ENCODE measurements at regions not wholly inside any gene's neighbourhood (a gene's known extent, or its start where the extent isn't known, plus 50 kb on each side); places are given as distances from the start of the nearest gene placed in this dataset.

DNA sequence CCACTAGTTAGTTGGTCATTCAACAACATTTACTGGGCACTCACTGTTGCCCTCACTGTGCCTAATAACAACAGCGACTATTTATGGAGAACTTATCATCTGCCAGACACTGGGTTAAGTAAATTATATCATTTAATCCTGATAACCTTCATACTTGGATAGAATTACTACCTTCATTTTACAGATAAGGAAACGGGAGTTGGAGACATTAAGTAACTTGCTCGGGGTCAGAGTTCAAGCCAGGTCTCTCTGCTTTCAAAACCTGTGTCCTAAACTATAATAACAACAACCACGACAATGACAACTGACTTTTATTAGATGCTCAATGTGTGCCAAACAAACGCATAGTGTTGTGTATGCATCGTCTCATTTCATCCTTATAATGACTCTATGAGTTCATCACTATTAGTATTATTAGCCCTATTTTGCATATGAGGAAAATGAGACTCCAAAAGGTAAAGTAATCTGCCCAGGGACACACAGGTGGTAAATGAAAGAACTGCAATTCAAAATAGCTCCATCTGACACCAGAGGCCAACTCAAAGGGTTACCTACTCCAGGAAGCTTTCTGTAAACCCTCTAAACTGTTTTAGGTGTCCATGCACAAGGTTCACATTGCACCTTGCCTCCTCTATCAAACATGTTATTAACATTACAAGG, 98.4 kb upstream of the ACSL4 start:
- FAIRE-seq (no peak), DNase-seq (ENCODE audit: low read depth, low spot score) (no peak)
- dilution Hi-C loops (cut with MboI; ENCODE audit: extremely low pct_ligation_motif_present, low sequenced_read_pairs): no loop called here
- H2AFZ ChIP-seq (ENCODE audit: control insufficient read depth, low read length): no peak overlapping the region
- H3K79me2 ChIP-seq (ENCODE audit: control insufficient read depth, insufficient read depth, low read length): no peaks in the 10 kb centered on the region
- no peak overlapping the region for H3K4me3 ChIP-seq (ENCODE audit: control insufficient read depth in 2 of 3, extremely low read depth in 1 of 3, insufficient read depth in 2 of 3, low read depth in 1 of 3, low read length in 3 of 3)
- no peaks in the 10 kb centered on the region for H4K20me1 ChIP-seq (ENCODE audit: control insufficient read depth, extremely low read depth, insufficient read depth, low read length)
- TF ChIP-seq EZH2 (IDR thresholded peaks at IDR 0.05; ENCODE audit: low read length): no peak
- TF ChIP-seq, protein P1, sequence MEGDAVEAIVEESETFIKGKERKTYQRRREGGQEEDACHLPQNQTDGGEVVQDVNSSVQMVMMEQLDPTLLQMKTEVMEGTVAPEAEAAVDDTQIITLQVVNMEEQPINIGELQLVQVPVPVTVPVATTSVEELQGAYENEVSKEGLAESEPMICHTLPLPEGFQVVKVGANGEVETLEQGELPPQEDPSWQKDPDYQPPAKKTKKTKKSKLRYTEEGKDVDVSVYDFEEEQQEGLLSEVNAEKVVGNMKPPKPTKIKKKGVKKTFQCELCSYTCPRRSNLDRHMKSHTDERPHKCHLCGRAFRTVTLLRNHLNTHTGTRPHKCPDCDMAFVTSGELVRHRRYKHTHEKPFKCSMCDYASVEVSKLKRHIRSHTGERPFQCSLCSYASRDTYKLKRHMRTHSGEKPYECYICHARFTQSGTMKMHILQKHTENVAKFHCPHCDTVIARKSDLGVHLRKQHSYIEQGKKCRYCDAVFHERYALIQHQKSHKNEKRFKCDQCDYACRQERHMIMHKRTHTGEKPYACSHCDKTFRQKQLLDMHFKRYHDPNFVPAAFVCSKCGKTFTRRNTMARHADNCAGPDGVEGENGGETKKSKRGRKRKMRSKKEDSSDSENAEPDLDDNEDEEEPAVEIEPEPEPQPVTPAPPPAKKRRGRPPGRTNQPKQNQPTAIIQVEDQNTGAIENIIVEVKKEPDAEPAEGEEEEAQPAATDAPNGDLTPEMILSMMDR (optimal IDR thresholded peaks at IDR 0.05 in 1 of 3, IDR thresholded peaks at IDR 0.05 in 1 of 3, conservative IDR thresholded peaks at IDR 0.05 in 1 of 3; ENCODE audit: extremely low read depth in 1 of 3, insufficient read depth in 2 of 3, low read length in 3 of 3): no peak
- no peaks in the 10 kb centered on the region for H3K27me3 ChIP-seq (ENCODE audit: control insufficient read depth, extremely low read depth, insufficient read depth, low read length)
- H3K9ac ChIP-seq (ENCODE audit: control insufficient read depth, extremely low read depth, insufficient read depth, low read length): no peak overlapping the region
- peaks cover 11% of the 10 kb centered on the region for H3K4me1 ChIP-seq (ENCODE audit: control insufficient read depth, extremely low read depth, insufficient read depth, low read length)
- no peak overlapping the region for H3K27ac ChIP-seq (ENCODE audit: control insufficient read depth, insufficient read depth, low read length)
- no peaks in the 10 kb centered on the region for H3K9me1 ChIP-seq (ENCODE audit: control insufficient read depth, extremely low read depth, insufficient read depth, low read length)
- H3K36me3 ChIP-seq (ENCODE audit: control insufficient read depth in 2 of 2, extremely low read depth in 1 of 2, insufficient read depth in 2 of 2, low read length in 2 of 2): no peaks in the 10 kb centered on the region
- no peaks in the 10 kb centered on the region for H3K9me3 ChIP-seq (ENCODE audit: control insufficient read depth, low read depth, low read length)
- H3K4me2 ChIP-seq (ENCODE audit: control insufficient read depth, extremely low read depth, insufficient read depth, low read depth, low read length): no peak overlapping the region

GRCh38 chrX:109839694-109840567, 106.9 kb upstream of the ACSL4 start:
- TF ChIP-seq, protein P1 (optimal IDR thresholded peaks at IDR 0.05 in 1 of 3, IDR thresholded peaks at IDR 0.05 in 1 of 3, conservative IDR thresholded peaks at IDR 0.05 in 1 of 3; ENCODE audit: extremely low read depth in 1 of 3, insufficient read depth in 2 of 3, low read length in 3 of 3): peak; percentile 18 to 32 (median 31)
- TF ChIP-seq EZH2 (IDR thresholded peaks at IDR 0.05; ENCODE audit: low read length): no peak
- Histone ChIP-seq H3K27ac (ENCODE audit: control insufficient read depth, insufficient read depth, low read length) (peak overlapping the region; percentile 76), H3K4me2 (ENCODE audit: control insufficient read depth, extremely low read depth, insufficient read depth, low read depth, low read length) (peak overlapping the region; percentile 50), H3K9me3 (ENCODE audit: control insufficient read depth, low read depth, low read length) (no peaks in the 10 kb centered on the region), H3K27me3 (ENCODE audit: control insufficient read depth, extremely low read depth, insufficient read depth, low read length) (no peaks in the 10 kb centered on the region), H3K79me2 (ENCODE audit: control insufficient read depth, insufficient read depth, low read length) (no peaks in the 10 kb centered on the region), H3K36me3 (ENCODE audit: control insufficient read depth in 2 of 2, extremely low read depth in 1 of 2, insufficient read depth in 2 of 2, low read length in 2 of 2) (no peaks in the 10 kb centered on the region), H4K20me1 (ENCODE audit: control insufficient read depth, extremely low read depth, insufficient read depth, low read length) (no peaks in the 10 kb centered on the region), H2AFZ (ENCODE audit: control insufficient read depth, low read length) (peak overlapping the region; percentile 14), H3K4me3 (ENCODE audit: control insufficient read depth in 2 of 3, extremely low read depth in 1 of 3, insufficient read depth in 2 of 3, low read depth in 1 of 3, low read length in 3 of 3) (no peak overlapping the region), H3K9me1 (ENCODE audit: control insufficient read depth, extremely low read depth, insufficient read depth, low read length) (no peaks in the 10 kb centered on the region), H3K9ac (ENCODE audit: control insufficient read depth, extremely low read depth, insufficient read depth, low read length) (peak overlapping the region; percentile 65), H3K4me1 (ENCODE audit: control insufficient read depth, extremely low read depth, insufficient read depth, low read length) (peaks cover 28% of the 10 kb centered on the region)
- no peak for FAIRE-seq
- DNase-seq (ENCODE audit: low read depth, low spot score): no peak
- dilution Hi-C loops (cut with MboI; ENCODE audit: extremely low pct_ligation_motif_present, low sequenced_read_pairs): no loop called here

All from keratinocyte (primary cell).